CD4-positive, alpha-beta T cell (primary cell): ENCODE measurements at regions not wholly inside any gene's neighbourhood (a gene's known extent, or its start where the extent isn't known, plus 50 kb on each side); places are given as distances from the start of the nearest gene placed in this dataset.

ENCODE experiments used
- ATAC-seq: fragments of 200-7000 bp; cut with Tn5 transposase; one replicate; pipeline ENCODE4 v1.10.0; 2022; ENCODE audit warnings: mild to moderate bottlenecking; ENCODE audit not compliant: poor library complexity
- CTCF ChIA-PET: fragments of 350-600 bp; sonication (Branson Sonifier 250); formaldehyde crosslinking; loops from one replicate; lab custom pipeline; 2021; ENCODE audit warnings: antibody characterized with exemption, inconsistent platforms; lab: Charles Lee
- POLR2A ChIA-PET: fragments of 350-600 bp; sonication (Branson Sonifier 250); formaldehyde crosslinking; loops from one replicate; lab custom pipeline; 2021; ENCODE audit warnings: antibody characterized with exemption, inconsistent platforms; lab: Charles Lee
- DNase-seq, 14 experiments: peaks; one replicate each; pipeline ENCODE4 v3.0.0-alpha.2; 2013 to 2020; ENCODE audit warnings: mixed read lengths in 2 of 14
- H3K27ac ChIP-seq, 2 donors: one replicate each; pipeline versions ENCODE4 v1.5.1 to v1.7.0; 2013; ENCODE audit warnings: low read length in 2 of 2, low read depth in 1 of 2, mild to moderate bottlenecking in 1 of 2
- H3K27me3 ChIP-seq, 2 experiments: 1 replicate in 1 of 2; 2 replicates in 1 of 2; pipeline versions ENCODE4 v1.6.1 to v1.7.0; 2013; ENCODE audit warnings: low read length in 2 of 2, control low read depth in 1 of 2, mild to moderate bottlenecking in 1 of 2, moderate library complexity in 1 of 2; ENCODE audit not compliant: insufficient read depth in 2 of 2, control insufficient read depth in 1 of 2
- H3K36me3 ChIP-seq: one replicate; pipeline ENCODE4 v1.6.1; 2013; ENCODE audit warnings: low read length, control low read depth; ENCODE audit not compliant: insufficient read depth
- H3K4me1 ChIP-seq: one replicate; pipeline ENCODE4 v1.6.1; 2013; ENCODE audit warnings: low read length, control low read depth; ENCODE audit not compliant: insufficient read depth
- H3K4me3 ChIP-seq: one replicate; pipeline ENCODE4 v1.5.1; 2013; ENCODE audit warnings: mild to moderate bottlenecking, low read length, moderate library complexity
- H3K9me3 ChIP-seq, 2 experiments: 1 replicate in 1 of 2; 2 replicates in 1 of 2; pipeline versions ENCODE4 v1.6.1 to v1.7.0; 2013; ENCODE audit warnings: low read length in 2 of 2, mild to moderate bottlenecking in 2 of 2, control low read depth in 1 of 2, moderate library complexity in 1 of 2; ENCODE audit not compliant: control insufficient read depth in 1 of 2, insufficient read depth in 1 of 2
- H3K27ac Mint-ChIP-seq: one replicate; pipeline ENCODE4 v1.8.0; 2020; ENCODE audit warnings: mixed read lengths
- H3K27me3 Mint-ChIP-seq: one replicate; pipeline ENCODE4 v1.8.0; 2021; ENCODE audit warnings: mixed read lengths
- H3K36me3 Mint-ChIP-seq: one replicate; pipeline ENCODE4 v1.8.0; 2021; ENCODE audit warnings: low read depth, mixed read lengths
- H3K4me1 Mint-ChIP-seq: one replicate; pipeline ENCODE4 v1.8.0; 2021; ENCODE audit warnings: low read depth, mixed read lengths
- H3K4me3 Mint-ChIP-seq: one replicate; pipeline ENCODE4 v1.8.0; 2020; ENCODE audit warnings: mild to moderate bottlenecking, mixed read lengths
- H3K9me3 Mint-ChIP-seq: one replicate; pipeline ENCODE4 v1.8.0; 2020; ENCODE audit warnings: mixed read lengths
- CTCF ChIP-seq: fragments of 200-600 bp; IDR thresholded peaks from one replicate; pipeline ENCODE4 v1.8.0; 2022; ENCODE audit warnings: antibody characterized with exemption, mild to moderate bottlenecking
- intact Hi-C, 2 experiments: fragments of 100-400 bp; cut with DNase I in 1 of 2; cut with micrococcal nuclease in 1 of 2; formaldehyde crosslinking; loops; one replicate each; pipeline versions ENCODE4 v1.15.1 to v1.9.0; 2023 to 2025; cut with DNase I, micrococcal nuclease

GRCh38 chr4:112813790-112814189 is 176.8 kb downstream of the LARP7 start:
- DNase-seq (no peak), ATAC-seq (no peak)
- Histone ChIP-seq H3K9me3 (no peaks in the 10 kb centered on the region), H3K4me3 (no peak overlapping the region), H3K27ac (no peak overlapping the region), H3K4me1 (peaks cover 5% of the 10 kb centered on the region), H3K27me3 (peaks cover 4 to 5% of the 10 kb centered on the region in 2 experiments), H3K36me3 (no peaks in the 10 kb centered on the region)
- H3K4me3 Mint-ChIP-seq: no peak overlapping the region
- no peaks in the 10 kb centered on the region for H3K9me3 Mint-ChIP-seq
- ChIA-PET POLR2A (no interaction called here), CTCF (no interaction called here)
- peaks cover 25% of the 10 kb centered on the region for H3K27me3 Mint-ChIP-seq
- intact Hi-C loops: no loop called here
- no peaks in the 10 kb centered on the region for H3K36me3 Mint-ChIP-seq
- no peak overlapping the region for H3K27ac Mint-ChIP-seq
- H3K4me1 Mint-ChIP-seq: no peaks in the 10 kb centered on the region
- TF ChIP-seq CTCF: no peak

GRCh38 chr4:112817933-112818593 is 181.1 kb downstream of the LARP7 start:
- H3K27ac Mint-ChIP-seq: no peak overlapping the region
- Histone ChIP-seq H3K27me3 (peaks cover 4 to 11% of the 10 kb centered on the region in 2 experiments), H3K9me3 (no peaks in the 10 kb centered on the region), H3K4me1 (peaks cover 5% of the 10 kb centered on the region), H3K4me3 (no peak overlapping the region), H3K36me3 (no peaks in the 10 kb centered on the region), H3K27ac (no peak overlapping the region)
- no peaks in the 10 kb centered on the region for H3K36me3 Mint-ChIP-seq
- ATAC-seq: peak; percentile 32
- TF ChIP-seq CTCF: no peak
- ChIA-PET CTCF (no interaction called here), POLR2A (no interaction called here)
- intact Hi-C loops: no loop called here
- H3K4me3 Mint-ChIP-seq: no peak overlapping the region
- peak in 3 of 14 experiments; percentile 1 to 19 (median 14) for DNase-seq
- peaks cover 44% of the 10 kb centered on the region for H3K27me3 Mint-ChIP-seq
- H3K9me3 Mint-ChIP-seq: no peaks in the 10 kb centered on the region
- H3K4me1 Mint-ChIP-seq: no peaks in the 10 kb centered on the region

- ChIA-PET CTCF (no interaction called here), POLR2A (no interaction called here)
These were observed 181.6 kb downstream of the LARP7 start for GRCh38 chr4:112818594-112818965.

More at GRCh38 chr4:112818594-112818965, 181.6 kb downstream of the LARP7 start:
- Mint-ChIP-seq H3K9me3 (no peaks in the 10 kb centered on the region), H3K27me3 (peaks cover 49% of the 10 kb centered on the region), H3K36me3 (no peaks in the 10 kb centered on the region), H3K27ac (no peak overlapping the region), H3K4me1 (no peaks in the 10 kb centered on the region), H3K4me3 (no peak overlapping the region)
- Histone ChIP-seq H3K27me3 (peaks cover 4 to 11% of the 10 kb centered on the region in 2 experiments), H3K36me3 (no peaks in the 10 kb centered on the region), H3K27ac (no peak overlapping the region), H3K4me3 (no peak overlapping the region), H3K9me3 (no peaks in the 10 kb centered on the region), H3K4me1 (peaks cover 5% of the 10 kb centered on the region)
- no peak for TF ChIP-seq CTCF
- ATAC-seq (no peak), DNase-seq (no peak)
- intact Hi-C loops: no loop called here
